ENCODE measurements at regions not wholly inside any gene's neighbourhood (a gene's known extent, or its start where the extent isn't known, plus 50 kb on each side); places are given as distances from the start of the nearest gene placed in this dataset.

- no peak for DNase-seq
- WGBS (ENCODE audit: insufficient coverage) = no CpG with 5 or more reads among the region's 1 CpG
- ChIA-PET POLR2A (no interaction called here), CTCF (interaction anchor here (0.9 kb wide), 1 partner anchor 9 kb away, joined by 3 read pairs; no protein-coding TSS in a partner anchor)
- Histone ChIP-seq H3K4me1 (ENCODE audit: control extremely low read depth in 1 of 4, control insufficient read depth in 4 of 4, insufficient read depth in 4 of 4, low read length in 3 of 4) (no peaks in the 10 kb centered on the region), H3K4me3 (ENCODE audit: control insufficient read depth in 1 of 7, extremely low read depth in 1 of 7, insufficient read depth in 4 of 7, low read depth in 2 of 7, low read length in 6 of 7) (no peak overlapping the region), H3K27me3 (replicated peaks in 2 of 5; ENCODE audit: control insufficient read depth in 4 of 5, insufficient read depth in 5 of 5, low read length in 4 of 5) (peaks cover 0 to 3% (median 0%) of the 10 kb centered on the region in 5 experiments), H3K9me3 (ENCODE audit: control extremely low read depth in 1 of 5, control insufficient read depth in 4 of 5, insufficient read depth in 2 of 5, low read depth in 1 of 5, low read length in 4 of 5) (no peaks in the 10 kb centered on the region), H3K27ac (ENCODE audit: insufficient read depth in 1 of 2, low read depth in 1 of 2, low read length in 2 of 2, poor library complexity in 1 of 2, severe bottlenecking in 2 of 2) (no peak overlapping the region), H3K36me3 (ENCODE audit: control insufficient read depth in 4 of 4, insufficient read depth in 4 of 4, low read length in 3 of 4) (no peaks in the 10 kb centered on the region)
Observed at GRCh38 chr12:58487255-58487654, 433.0 kb downstream of the LRIG3 start.

GRCh38 chr12:58487678-58488161 is 432.6 kb downstream of the LRIG3 start:
- Histone ChIP-seq H3K9me3 (ENCODE audit: control extremely low read depth in 1 of 5, control insufficient read depth in 4 of 5, insufficient read depth in 2 of 5, low read depth in 1 of 5, low read length in 4 of 5) (no peaks in the 10 kb centered on the region), H3K27ac (ENCODE audit: insufficient read depth in 1 of 2, low read depth in 1 of 2, low read length in 2 of 2, poor library complexity in 1 of 2, severe bottlenecking in 2 of 2) (no peak overlapping the region), H3K27me3 (replicated peaks in 2 of 5; ENCODE audit: control insufficient read depth in 4 of 5, insufficient read depth in 5 of 5, low read length in 4 of 5) (peaks cover 0 to 3% (median 0%) of the 10 kb centered on the region in 5 experiments), H3K36me3 (ENCODE audit: control insufficient read depth in 4 of 4, insufficient read depth in 4 of 4, low read length in 3 of 4) (no peaks in the 10 kb centered on the region), H3K4me1 (ENCODE audit: control extremely low read depth in 1 of 4, control insufficient read depth in 4 of 4, insufficient read depth in 4 of 4, low read length in 3 of 4) (no peaks in the 10 kb centered on the region), H3K4me3 (ENCODE audit: control insufficient read depth in 1 of 7, extremely low read depth in 1 of 7, insufficient read depth in 4 of 7, low read depth in 2 of 7, low read length in 6 of 7) (no peak overlapping the region)
- ChIA-PET POLR2A (no interaction called here), CTCF (interaction anchor here (0.9 kb wide), 1 partner anchor 9 kb away, joined by 3 read pairs; no protein-coding TSS in a partner anchor)
- DNase-seq = no peak
- no CpG with 5 or more reads among the region's 1 CpG for WGBS (ENCODE audit: insufficient coverage)

- CTCF ChIA-PET = no interaction called here
- 57% methylated on average over 1 of the region's 1 CpG for WGBS (ENCODE audit: insufficient coverage)
Observed at GRCh38 chr12:58489394-58489793, 430.9 kb downstream of the LRIG3 start.

GRCh38 chr12:58491306-58491705 is 429.0 kb downstream of the LRIG3 start:
- WGBS (ENCODE audit: insufficient coverage) = 100% methylated on average over 1 of the region's 3 CpGs
- no peak for DNase-seq

More at GRCh38 chr12:58489394-58489793, 430.9 kb downstream of the LRIG3 start:
- Histone ChIP-seq H3K4me3 (ENCODE audit: control insufficient read depth in 1 of 7, extremely low read depth in 1 of 7, insufficient read depth in 4 of 7, low read depth in 2 of 7, low read length in 6 of 7) (no peak overlapping the region), H3K27me3 (replicated peaks in 2 of 5; ENCODE audit: control insufficient read depth in 4 of 5, insufficient read depth in 5 of 5, low read length in 4 of 5) (peaks cover 0 to 3% (median 0%) of the 10 kb centered on the region in 5 experiments), H3K9me3 (ENCODE audit: control extremely low read depth in 1 of 5, control insufficient read depth in 4 of 5, insufficient read depth in 2 of 5, low read depth in 1 of 5, low read length in 4 of 5) (no peaks in the 10 kb centered on the region), H3K36me3 (ENCODE audit: control insufficient read depth in 4 of 4, insufficient read depth in 4 of 4, low read length in 3 of 4) (no peaks in the 10 kb centered on the region), H3K27ac (ENCODE audit: insufficient read depth in 1 of 2, low read depth in 1 of 2, low read length in 2 of 2, poor library complexity in 1 of 2, severe bottlenecking in 2 of 2) (no peak overlapping the region), H3K4me1 (ENCODE audit: control extremely low read depth in 1 of 4, control insufficient read depth in 4 of 4, insufficient read depth in 4 of 4, low read length in 3 of 4) (no peaks in the 10 kb centered on the region)
- DNase-seq = peak in 1 of 3 donors; percentile 13
- POLR2A ChIA-PET = no interaction called here

GRCh38 chr12:58496411-58497190 is 423.7 kb downstream of the LRIG3 start:
- WGBS (ENCODE audit: insufficient coverage) = 100% methylated on average over 1 of the region's 4 CpGs
- H3K27ac ChIP-seq (ENCODE audit: insufficient read depth in 1 of 2, low read depth in 1 of 2, low read length in 2 of 2, poor library complexity in 1 of 2, severe bottlenecking in 2 of 2) = no peak overlapping the region
- H3K9me3 ChIP-seq (ENCODE audit: control extremely low read depth in 1 of 5, control insufficient read depth in 4 of 5, insufficient read depth in 2 of 5, low read depth in 1 of 5, low read length in 4 of 5) = no peaks in the 10 kb centered on the region
- no peaks in the 10 kb centered on the region for H3K4me1 ChIP-seq (ENCODE audit: control extremely low read depth in 1 of 4, control insufficient read depth in 4 of 4, insufficient read depth in 4 of 4, low read length in 3 of 4)
- no peak overlapping the region for H3K4me3 ChIP-seq (ENCODE audit: control insufficient read depth in 1 of 7, extremely low read depth in 1 of 7, insufficient read depth in 4 of 7, low read depth in 2 of 7, low read length in 6 of 7)
- peaks cover 0 to 2% (median 0%) of the 10 kb centered on the region in 5 experiments for H3K27me3 ChIP-seq (replicated peaks in 2 of 5; ENCODE audit: control insufficient read depth in 4 of 5, insufficient read depth in 5 of 5, low read length in 4 of 5)
- ChIA-PET POLR2A (no interaction called here), CTCF (interaction anchor here (0.8 kb wide), 1 partner anchor 9 kb away, joined by 3 read pairs; no protein-coding TSS in a partner anchor)
- DNase-seq = no peak
- no peaks in the 10 kb centered on the region for H3K36me3 ChIP-seq (ENCODE audit: control insufficient read depth in 4 of 4, insufficient read depth in 4 of 4, low read length in 3 of 4)

More at GRCh38 chr12:58491306-58491705, 429.0 kb downstream of the LRIG3 start:
- Histone ChIP-seq H3K36me3 (ENCODE audit: control insufficient read depth in 4 of 4, insufficient read depth in 4 of 4, low read length in 3 of 4) (no peaks in the 10 kb centered on the region), H3K9me3 (ENCODE audit: control extremely low read depth in 1 of 5, control insufficient read depth in 4 of 5, insufficient read depth in 2 of 5, low read depth in 1 of 5, low read length in 4 of 5) (no peaks in the 10 kb centered on the region), H3K27me3 (replicated peaks in 2 of 5; ENCODE audit: control insufficient read depth in 4 of 5, insufficient read depth in 5 of 5, low read length in 4 of 5) (peaks cover 0 to 3% (median 0%) of the 10 kb centered on the region in 5 experiments), H3K27ac (ENCODE audit: insufficient read depth in 1 of 2, low read depth in 1 of 2, low read length in 2 of 2, poor library complexity in 1 of 2, severe bottlenecking in 2 of 2) (no peak overlapping the region), H3K4me1 (ENCODE audit: control extremely low read depth in 1 of 4, control insufficient read depth in 4 of 4, insufficient read depth in 4 of 4, low read length in 3 of 4) (no peaks in the 10 kb centered on the region), H3K4me3 (ENCODE audit: control insufficient read depth in 1 of 7, extremely low read depth in 1 of 7, insufficient read depth in 4 of 7, low read depth in 2 of 7, low read length in 6 of 7) (no peak overlapping the region)
- POLR2A ChIA-PET = no interaction called here
- CTCF ChIA-PET = no interaction called here

GRCh38 chr12:58500399-58500798 is 419.9 kb downstream of the LRIG3 start:
- no peak overlapping the region for H3K27ac ChIP-seq (ENCODE audit: insufficient read depth in 1 of 2, low read depth in 1 of 2, low read length in 2 of 2, poor library complexity in 1 of 2, severe bottlenecking in 2 of 2)
- CTCF ChIA-PET = no interaction called here
- H3K36me3 ChIP-seq (ENCODE audit: control insufficient read depth in 4 of 4, insufficient read depth in 4 of 4, low read length in 3 of 4) = no peaks in the 10 kb centered on the region
- DNase-seq = no peak
- POLR2A ChIA-PET = no interaction called here
- no CpG with 5 or more reads among the region's 2 CpGs for WGBS (ENCODE audit: insufficient coverage)
- H3K4me3 ChIP-seq (ENCODE audit: control insufficient read depth in 1 of 7, extremely low read depth in 1 of 7, insufficient read depth in 4 of 7, low read depth in 2 of 7, low read length in 6 of 7) = no peak overlapping the region
- H3K27me3 ChIP-seq (replicated peaks in 2 of 5; ENCODE audit: control insufficient read depth in 4 of 5, insufficient read depth in 5 of 5, low read length in 4 of 5) = peaks cover 0 to 2% (median 0%) of the 10 kb centered on the region in 5 experiments
- no peaks in the 10 kb centered on the region for H3K9me3 ChIP-seq (ENCODE audit: control extremely low read depth in 1 of 5, control insufficient read depth in 4 of 5, insufficient read depth in 2 of 5, low read depth in 1 of 5, low read length in 4 of 5)
- no peaks in the 10 kb centered on the region for H3K4me1 ChIP-seq (ENCODE audit: control extremely low read depth in 1 of 4, control insufficient read depth in 4 of 4, insufficient read depth in 4 of 4, low read length in 3 of 4)

- peaks cover 0 to 2% (median 0%) of the 10 kb centered on the region in 5 experiments for H3K27me3 ChIP-seq (replicated peaks in 2 of 5; ENCODE audit: control insufficient read depth in 4 of 5, insufficient read depth in 5 of 5, low read length in 4 of 5)
- no peaks in the 10 kb centered on the region for H3K9me3 ChIP-seq (ENCODE audit: control extremely low read depth in 1 of 5, control insufficient read depth in 4 of 5, insufficient read depth in 2 of 5, low read depth in 1 of 5, low read length in 4 of 5)
- WGBS (ENCODE audit: insufficient coverage) = no CpG with 5 or more reads among the region's 1 CpG
- DNase-seq = no peak
- ChIA-PET CTCF (no interaction called here), POLR2A (no interaction called here)
- H3K36me3 ChIP-seq (ENCODE audit: control insufficient read depth in 4 of 4, insufficient read depth in 4 of 4, low read length in 3 of 4) = no peaks in the 10 kb centered on the region
- no peak overlapping the region for H3K4me3 ChIP-seq (ENCODE audit: control insufficient read depth in 1 of 7, extremely low read depth in 1 of 7, insufficient read depth in 4 of 7, low read depth in 2 of 7, low read length in 6 of 7)
- H3K27ac ChIP-seq (ENCODE audit: insufficient read depth in 1 of 2, low read depth in 1 of 2, low read length in 2 of 2, poor library complexity in 1 of 2, severe bottlenecking in 2 of 2) = no peak overlapping the region
- H3K4me1 ChIP-seq (ENCODE audit: control extremely low read depth in 1 of 4, control insufficient read depth in 4 of 4, insufficient read depth in 4 of 4, low read length in 3 of 4) = no peaks in the 10 kb centered on the region
Observed at GRCh38 chr12:58502226-58502625, 418.1 kb downstream of the LRIG3 start.
